ENCODE measurements at regions not wholly inside any gene's neighbourhood (a gene's known extent, or its start where the extent isn't known, plus 50 kb on each side); places are given as distances from the start of the nearest gene placed in this dataset.

DNA sequence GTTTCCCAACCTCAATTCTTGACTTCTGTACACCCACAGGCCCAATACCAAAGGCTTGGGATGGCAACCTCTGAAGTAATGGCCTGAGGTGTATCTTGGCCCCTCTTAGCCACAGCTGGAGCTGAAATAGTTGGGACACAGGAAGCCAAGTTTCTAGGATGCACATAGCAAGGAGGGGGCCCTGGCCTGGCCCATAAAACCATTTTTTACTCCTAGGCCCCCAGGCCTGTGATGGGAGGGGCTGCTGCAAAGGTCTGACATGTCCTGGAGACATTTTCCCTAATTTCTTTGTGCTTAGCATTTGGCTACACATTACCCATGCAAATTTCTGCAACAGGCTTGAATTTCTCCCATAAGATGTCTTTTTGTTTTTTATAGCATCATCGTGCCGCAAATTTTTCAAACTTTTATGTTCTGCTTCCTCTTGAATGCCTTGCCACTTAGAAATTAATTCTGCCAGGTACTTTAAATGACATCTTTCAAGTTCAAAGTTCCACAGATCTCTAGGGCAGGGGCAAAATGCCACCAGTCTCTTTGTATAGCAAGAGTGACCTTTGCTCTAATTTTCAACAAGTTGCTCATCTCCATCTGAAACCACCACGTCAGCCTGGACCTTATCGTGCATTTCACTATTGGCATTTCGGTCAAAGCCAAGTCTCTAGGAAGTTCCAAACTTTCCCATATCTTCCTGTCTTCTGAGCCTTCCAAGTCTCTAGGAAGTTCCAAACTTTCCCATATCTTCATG lies 490.8 kb downstream of the IPMK start:
- DNase-seq, result no peak

DNA sequence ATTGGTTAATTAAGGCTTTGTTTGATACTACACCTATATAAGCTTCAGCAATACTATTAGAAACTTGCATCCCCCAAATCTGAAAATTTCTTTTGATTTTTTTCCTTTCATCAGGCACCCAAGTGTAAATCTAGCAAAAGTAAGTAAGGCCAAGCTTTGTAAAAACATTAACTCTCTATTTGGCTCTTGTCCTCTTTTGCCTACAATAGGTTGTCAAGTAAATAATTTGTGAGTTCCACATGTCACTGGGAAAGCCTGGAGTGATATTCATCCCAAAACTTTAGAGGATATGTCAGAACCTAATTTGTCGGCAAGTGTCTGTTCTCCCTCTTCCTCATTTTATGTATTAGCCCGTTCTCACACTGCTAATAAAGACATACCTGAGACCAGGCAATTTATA lies 492.4 kb downstream of the IPMK start:
- DNase-seq, result no peak

DNA sequence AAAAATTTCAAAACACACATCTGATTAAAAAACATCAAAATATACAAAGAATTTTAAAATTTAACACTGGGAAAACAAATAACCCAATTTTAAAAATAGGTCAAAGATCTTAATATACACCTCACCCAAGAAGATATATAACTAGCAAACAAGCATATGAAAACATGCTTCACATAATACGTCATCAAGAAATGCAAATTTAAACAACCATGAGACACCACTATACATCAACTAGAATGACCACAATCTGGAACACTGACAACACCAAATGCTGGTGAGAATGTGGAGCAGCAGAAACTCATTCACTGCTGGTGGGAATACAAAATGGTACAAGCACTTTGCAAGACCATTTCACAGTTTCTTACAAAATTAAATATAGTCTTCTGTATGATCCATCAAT lies 498.4 kb downstream of the IPMK start:
- DNase-seq, result no peak

DNA sequence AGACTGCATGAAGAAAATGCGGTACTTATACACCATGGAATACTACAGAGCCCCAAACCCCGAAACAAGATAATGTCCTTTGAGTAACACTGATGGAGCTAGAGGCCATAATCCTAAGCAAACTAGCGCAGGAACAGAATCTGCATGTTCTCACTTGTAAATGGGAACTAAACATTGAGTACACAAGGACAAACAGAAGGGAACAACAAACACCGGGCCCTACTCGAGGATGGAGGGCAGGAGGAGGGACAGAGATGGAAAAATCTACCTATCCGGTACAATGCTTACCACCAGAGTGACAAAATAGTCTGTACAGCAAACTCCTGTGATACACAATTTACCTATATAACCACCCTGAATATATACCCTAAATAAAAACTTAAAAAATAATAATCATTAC lies 507.9 kb downstream of the IPMK start:
- DNase-seq, result no peak

DNA sequence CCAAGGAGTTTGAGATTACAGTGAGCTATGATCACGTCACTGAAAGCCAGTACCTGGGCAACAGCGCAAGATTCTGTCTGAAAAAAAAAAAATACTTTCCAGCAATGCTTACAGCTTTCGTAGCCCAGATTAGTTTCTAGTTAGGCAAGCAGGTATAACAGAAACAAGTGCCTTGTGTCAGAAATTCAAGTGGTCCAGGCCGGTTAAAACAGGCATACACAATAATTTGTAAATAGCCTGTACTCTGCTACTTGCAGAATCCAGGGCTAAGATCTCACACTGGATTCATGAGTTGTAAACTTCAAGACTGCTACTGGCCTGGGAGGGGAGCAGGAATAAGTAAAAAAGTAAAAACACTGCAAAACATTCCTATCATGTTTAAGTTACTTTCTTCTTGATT lies 512.9 kb downstream of the IPMK start:
- DNase-seq, result no peak

DNA sequence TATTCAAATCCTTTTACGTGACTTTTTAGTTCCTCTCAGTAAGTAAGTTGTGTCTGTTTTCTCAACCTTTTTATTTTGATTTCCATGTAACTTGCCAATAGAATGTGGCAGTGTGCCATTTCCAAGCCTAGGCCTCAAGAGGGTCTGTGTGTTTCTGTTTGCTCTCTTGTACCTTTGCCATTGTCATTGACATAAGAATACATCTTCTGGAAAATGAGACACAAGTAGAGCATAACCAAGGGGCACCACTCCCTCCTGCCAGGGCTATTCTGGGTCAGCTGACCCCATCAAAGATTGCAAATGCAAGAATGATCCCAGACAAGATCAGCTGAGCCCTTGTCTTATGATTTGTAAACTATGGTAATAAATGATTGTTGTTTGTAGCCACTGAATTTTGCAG lies 524.0 kb downstream of the IPMK start:
- no peak for DNase-seq

DNA sequence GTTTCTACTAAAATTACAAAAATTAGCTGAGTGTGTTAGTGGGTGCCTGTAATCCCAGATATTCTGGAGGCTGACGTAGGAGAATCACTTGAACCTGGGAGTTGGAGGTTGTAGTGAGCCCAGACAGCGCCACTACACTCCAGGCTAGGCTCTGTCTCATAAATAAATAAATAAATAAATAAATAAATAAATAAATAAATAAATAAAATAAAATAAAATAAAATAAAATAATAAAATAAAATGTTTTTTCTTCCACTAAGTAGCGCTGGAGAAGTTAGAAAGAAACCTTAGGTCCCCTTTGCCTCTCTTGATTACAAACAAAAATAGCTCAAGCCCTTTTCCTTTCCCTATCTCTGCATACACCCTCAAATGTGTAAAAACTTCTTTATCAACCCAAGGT lies 525.9 kb downstream of the IPMK start:
- no peak for DNase-seq

DNA sequence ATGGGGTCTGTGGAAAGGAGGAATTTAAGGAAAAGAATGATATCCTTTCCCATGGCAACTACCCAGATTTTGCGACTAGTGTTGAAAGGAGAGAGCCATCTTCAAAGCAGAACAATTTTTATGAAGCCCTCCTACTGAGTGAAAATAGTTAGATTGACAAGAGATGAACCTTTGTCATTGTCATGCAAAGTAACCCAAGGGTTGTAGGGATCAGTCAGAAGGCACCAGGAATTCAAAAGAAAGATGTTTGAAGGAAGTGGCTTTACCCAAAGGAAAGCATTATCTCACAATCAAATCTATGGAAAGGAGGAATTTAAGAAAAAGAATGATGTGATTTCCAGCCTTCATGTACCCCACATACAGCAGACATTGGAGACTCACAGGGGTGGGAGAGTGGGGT lies 544.4 kb downstream of the IPMK start:
- no peak for DNase-seq

DNA sequence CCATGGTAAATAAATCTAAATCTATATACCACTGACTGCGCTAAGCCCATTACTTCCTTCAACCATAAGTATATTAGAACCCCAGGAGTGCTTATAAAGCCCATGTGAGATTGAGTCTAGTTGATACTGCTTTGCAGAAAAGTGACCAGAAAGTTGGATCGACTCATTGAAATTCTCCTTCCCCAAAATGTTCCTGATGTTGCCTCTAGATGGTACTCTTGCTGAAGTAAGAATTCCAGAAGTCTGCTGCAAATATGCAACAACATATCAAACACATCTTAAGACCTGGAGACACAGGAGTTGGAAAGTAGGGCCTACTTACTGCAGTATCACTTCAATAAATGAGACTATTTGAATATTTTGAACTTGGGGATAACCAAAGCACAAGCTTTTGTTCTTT lies 550.8 kb downstream of the IPMK start:
- DNase-seq, result no peak

DNA sequence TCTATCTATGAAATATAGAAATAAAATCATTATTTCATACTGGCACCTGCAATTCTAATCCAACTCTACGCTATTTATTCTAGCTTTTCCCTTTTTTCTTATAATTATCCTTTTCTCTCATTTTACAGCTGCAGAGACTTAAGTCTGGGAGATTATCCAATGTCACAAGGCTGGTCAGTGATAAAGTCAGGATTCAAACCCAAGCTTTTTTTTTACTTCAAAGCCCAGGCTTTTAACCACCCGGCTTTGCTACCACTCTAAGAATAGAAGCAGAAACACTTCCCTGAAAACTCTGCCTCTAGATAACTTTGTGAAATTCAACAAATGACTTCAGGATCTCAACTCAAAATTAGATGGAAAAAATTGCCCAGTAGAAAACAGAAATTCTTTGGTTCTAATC lies 552.5 kb downstream of the IPMK start:
- no peak for DNase-seq

DNA sequence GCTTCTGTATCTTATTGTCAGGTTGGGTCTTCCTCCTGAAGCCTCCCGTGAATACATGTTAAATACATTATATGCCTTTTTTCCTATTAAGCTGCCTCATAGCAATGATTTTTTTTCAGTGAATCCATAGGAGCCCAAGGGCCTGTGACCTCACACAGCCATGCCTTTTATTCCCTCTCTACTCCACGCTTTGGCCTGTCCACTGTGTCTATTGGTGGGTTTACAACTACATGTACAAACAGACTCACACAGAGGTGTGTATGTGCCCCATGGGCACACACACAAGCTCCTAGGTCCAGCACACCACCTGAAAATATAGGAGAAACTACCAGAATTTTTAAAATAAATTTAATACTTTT lies 560.4 kb downstream of the IPMK start:
- DNase-seq, result no peak

DNA sequence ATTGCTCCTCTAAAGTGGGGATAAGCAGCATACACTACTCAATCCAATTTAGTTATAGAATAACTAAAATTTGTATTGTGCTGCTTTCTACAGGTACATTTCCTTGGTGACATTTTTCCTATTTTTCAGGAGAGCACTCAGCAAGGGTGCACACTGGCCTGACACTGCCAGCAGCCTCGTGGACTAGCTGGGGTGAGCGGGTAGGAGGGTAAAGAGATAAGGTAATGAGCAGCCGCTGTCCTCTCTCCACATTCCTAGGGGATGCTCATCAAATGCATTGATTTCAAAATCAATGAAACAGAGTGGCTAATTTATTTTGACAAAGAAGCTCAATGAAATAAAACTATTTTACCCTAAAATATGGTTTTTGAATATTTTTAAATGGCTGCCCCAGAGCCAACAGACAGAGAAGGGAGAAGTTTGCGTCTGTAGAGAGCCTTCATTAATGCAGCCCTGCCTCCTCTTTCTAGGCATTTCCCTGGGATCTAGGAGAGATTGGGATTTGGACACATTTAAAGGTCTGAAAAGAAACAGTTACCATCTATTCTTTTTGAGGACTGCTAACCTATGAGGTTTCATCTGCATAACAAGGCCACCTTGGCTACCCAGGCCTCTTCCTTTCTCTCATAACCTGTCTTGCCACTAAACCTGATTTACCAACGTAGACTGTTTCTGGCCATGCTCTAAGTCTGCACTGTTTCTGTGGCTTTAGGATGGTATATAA lies 561.0 kb downstream of the IPMK start:
- DNase-seq, result no peak

DNA sequence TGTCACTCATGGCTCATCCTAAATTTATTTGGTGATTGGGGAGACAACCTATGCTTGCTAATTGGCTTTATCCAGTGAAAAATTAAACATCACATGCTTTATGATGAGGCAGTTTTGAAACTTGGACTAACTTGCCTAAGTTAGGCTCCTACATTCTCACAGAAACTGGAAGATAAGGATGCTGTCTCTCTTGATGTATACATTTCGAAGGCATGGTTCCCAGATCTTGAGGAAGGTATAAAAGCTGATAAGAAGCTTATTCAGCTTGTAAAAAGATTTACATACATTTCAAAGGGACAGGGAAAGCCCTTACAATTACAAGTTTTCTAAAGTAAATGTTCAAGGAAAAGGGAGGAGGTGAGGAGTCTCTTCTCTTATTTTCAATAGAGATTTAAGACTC lies 561.7 kb downstream of the IPMK start:
- DNase-seq, result no peak

DNA sequence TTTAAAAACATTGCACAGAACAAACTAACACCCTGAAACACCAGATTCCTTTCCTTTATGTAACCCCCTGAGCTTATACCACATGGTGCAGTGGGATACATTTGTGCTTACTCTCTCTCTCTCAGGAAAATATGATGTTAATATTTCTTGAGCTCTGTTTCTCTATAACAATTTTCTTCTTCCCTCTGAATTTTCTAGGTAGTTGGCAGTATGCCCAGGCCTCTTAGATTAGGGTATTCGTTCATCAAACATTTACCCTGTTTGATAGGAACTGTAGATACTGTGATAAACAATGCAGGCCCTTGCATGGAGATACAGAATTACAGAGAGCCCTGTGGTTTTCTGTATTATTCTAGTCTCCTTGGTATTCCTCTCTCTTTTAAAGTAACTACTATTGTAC lies 567.8 kb downstream of the IPMK start:
- DNase-seq, result no peak

DNA sequence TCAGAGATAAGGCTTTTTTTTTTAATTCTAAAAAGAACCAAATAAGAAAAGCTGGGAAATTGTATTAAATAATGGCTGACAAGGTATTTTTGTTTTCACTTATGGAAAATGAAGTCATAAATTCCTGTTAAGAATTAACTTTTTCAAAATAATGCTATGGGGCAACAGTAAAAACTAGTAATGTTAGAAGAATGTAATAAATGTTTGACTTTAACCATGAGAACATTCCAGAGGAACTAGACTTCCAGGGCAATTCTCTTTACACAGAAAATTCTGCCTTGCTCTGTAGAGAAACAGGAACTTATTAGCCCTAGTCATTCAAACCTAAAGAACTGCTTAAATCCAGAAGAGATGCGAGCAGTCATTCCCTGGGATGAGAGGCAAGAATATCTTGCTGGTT lies 571.1 kb downstream of the IPMK start:
- no peak for DNase-seq

DNA sequence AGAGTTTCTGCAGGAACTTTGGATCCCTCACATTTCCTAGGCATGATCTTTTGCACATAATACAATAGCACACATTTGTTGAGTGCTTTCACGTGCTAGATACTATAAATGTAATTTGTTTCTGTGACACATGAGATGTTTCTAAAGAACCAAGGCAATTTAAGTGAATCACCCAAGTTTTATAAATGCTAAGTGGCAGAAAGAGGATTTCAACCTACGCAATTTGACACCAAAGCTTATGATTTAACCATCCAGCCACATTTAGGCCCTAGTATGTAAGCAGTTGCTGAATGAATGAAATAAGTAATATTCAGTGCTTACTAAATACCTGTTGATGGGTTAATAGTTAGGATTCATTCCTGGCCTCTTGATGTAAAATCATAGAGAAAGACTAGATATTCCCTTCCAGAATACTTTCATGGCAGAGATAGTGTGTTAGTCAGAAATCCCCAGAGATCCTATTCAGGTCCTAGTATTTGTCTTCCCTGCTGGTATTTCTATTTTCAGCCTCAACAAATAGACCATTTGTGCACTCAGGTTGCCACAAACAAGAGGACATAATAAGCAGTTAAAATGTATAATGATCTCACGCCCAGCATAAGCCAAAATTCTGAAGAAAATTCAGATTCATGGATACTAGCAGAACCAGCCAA lies 572.6 kb downstream of the IPMK start:
- no peak for DNase-seq

DNA sequence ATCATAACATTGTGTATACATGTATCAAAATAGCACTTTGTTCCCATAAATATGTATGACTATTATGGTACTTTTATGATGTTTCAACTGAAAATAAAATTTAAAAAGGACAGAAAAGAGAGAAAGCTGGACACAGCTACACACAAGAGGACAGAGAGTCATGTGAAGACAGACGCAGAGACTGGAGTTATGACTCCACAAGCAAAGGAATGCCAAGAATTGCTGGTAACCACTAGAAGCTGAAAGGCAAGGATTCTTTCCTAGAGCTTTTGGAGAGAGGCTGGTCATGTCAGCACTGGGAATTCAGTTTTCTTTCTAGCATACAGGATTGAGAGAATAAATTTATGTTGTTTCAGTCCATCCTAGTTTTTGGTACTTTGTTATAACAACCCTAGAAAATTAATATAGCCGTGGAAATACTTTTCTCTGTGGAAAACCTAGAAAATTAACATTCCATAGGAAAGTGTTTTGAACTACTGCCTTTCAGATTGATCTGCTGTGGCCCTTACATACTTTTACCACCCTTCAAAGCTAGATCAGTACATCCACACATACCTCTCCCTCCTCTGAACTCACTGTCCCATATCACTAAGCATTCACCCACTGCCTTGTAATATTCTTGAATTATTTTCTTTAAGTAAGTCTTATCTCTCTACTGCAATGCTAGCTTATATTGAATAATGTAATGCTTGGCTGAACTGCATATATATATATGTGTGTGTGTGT lies 575.3 kb downstream of the IPMK start:
- no peak for DNase-seq

DNA sequence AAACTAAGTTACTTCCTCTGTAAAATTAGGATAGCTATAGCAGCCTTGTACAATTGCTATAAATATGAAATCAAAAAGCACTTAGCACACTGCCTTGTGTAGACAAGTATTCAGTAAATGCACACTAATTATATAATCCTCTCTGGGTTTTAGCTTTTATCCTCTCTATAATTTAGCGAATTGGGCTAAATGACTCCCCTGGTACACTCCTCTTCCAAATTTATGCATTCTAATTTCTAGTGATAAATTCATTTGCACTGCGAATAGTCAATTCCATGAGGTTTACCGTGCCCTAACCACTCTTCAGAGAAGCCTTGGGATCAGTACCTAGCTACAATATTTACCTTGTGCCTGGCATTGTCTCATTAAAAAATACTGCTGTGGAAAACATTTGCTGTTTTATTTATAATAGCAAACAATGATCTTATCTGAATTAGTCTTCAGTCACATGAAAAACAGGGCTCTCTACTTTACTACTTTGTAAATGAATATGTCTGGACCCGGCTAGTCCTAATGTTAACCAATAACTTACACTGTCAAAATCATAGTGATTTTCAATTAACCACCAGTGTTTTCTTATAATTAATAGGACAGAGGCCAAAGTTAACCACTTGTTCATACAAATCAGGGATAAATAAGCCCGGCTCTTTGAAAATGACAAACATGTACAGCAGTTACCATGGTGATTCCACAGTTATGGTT lies 577.9 kb downstream of the IPMK start:
- DNase-seq, result no peak

DNA sequence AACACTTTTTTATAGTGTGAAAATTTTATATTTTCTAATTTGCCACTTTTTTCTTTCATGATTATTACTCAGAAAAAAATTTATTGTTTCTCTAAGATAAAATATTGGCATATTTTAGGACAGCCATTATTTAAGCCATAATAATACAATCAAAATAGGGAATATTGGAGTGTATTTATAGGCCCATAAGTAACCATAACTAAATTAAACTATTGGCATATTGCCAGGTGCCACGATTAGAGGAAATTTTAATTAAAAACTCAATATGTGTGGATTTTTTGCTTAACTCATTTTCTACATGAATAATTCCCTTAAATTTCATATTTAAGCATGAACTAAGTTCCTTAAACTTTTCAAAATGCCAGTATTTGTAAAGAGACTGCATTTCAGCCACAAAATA lies 587.8 kb downstream of the IPMK start:
- no peak for DNase-seq

DNA sequence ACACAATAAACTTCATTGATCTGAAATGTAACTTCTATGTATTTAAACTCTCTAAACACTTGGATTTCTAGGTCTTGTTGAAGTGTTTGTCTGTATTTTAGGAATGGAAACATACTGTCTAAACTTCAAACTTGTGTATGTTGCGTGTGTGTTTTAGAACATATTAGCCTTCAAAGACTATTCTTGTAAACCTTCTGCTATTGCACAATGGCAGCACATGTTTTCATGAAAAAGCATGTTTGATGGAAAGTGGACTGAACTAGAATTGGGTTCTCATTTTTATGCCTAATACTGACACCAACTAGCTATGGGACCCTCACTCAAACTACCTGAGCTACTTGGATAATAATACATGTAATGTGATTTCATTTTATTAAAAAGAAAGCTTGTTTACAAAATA lies 592.6 kb downstream of the IPMK start:
- no peak for DNase-seq

DNA sequence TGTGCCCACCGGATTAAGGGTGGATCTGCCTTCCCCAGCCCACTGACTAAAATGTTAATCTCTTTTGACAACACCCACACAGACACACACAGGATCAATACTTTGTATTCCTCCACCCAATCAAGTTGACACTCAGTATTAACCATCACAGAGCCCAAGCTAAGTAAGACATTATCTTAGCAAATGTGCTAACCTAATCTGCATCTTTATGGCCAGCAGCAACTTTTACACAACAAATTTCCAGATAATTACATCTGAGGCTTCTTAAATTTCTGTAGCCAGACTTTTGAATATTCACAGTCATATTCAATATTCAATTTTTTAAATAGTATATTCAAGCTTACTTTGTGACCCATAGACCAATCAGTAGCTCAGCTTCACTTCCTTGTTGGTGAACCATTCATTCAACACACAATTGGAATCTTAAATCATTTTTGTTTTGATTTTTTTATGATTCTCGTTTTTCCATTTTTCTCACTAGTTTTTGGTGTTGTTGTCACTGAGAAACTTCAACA lies 594.2 kb downstream of the IPMK start:
- DNase-seq, result no peak

DNA sequence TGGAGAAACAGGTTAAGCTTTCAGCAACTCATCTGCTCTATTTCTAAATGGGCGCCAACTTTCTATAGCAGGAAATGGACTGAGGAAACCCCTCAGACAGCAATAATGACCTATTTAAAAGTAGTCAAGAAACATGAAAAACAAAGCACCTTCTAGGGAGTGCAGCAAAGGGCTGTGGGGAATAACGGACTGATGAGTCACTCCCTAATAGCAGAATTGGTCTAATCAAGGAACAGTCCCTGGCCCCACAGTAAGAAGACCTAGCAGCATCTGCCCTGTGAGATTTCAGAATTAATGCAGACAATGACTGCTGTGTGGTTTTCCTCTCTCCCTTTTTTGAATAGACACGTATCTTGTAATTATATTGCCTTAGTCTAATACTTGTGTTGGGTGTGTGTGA lies 602.9 kb downstream of the IPMK start:
- DNase-seq, result no peak

DNA sequence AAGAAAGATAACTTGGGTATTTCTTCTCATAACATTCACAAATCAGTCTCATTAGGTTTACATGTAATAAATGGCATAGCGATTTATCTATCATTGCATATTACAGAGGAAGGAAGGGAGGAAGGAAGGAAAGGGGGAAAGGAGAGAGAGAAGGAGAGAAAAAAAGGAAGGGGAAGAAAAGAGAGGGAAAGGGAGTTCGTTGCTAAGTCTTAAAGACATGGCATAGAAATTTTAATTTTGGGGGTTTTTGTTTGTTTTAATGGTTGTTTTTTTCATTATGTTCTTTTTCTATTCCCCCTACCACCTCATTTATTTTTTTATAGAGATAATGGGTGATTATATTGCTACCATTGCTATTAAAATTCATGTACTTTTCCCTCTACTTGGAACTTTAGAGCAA lies 604.3 kb downstream of the IPMK start:
- no peak for DNase-seq

All from activated T-cell treated with anti-CD3 and anti-CD28 coated beads, Interleukin-2, amount 50 U/mL, for 48 hours (primary cell).